IgD-negative memory B cell (primary cell): ENCODE measurements at regions not wholly inside any gene's neighbourhood (a gene's known extent, or its start where the extent isn't known, plus 50 kb on each side); places are given as distances from the start of the nearest gene placed in this dataset.
A peak's percentile ranks its signal among the peaks of the same experiment; 100 is the strongest.

Experiments used
- H3K27ac Mint-ChIP-seq, 3 donors: one replicate each; pipeline ENCODE4 v1.8.0; 2020 to 2022; ENCODE audit warnings: mild to moderate bottlenecking in 3 of 3, mixed read lengths in 3 of 3, moderate library complexity in 1 of 3
- H3K27me3 Mint-ChIP-seq: one replicate; pipeline ENCODE4 v1.8.0; 2021; ENCODE audit warnings: mixed read lengths
- H3K36me3 Mint-ChIP-seq: one replicate; pipeline ENCODE4 v1.8.0; 2020; ENCODE audit warnings: mild to moderate bottlenecking, mixed read lengths
- H3K4me1 Mint-ChIP-seq, 3 donors: one replicate each; pipeline ENCODE4 v1.8.0; 2020 to 2022; ENCODE audit warnings: mixed read lengths in 3 of 3, mild to moderate bottlenecking in 1 of 3
- H3K4me3 Mint-ChIP-seq, 4 donors: one replicate each; pipeline ENCODE4 v1.8.0; 2020 to 2022; ENCODE audit warnings: mild to moderate bottlenecking in 4 of 4, mixed read lengths in 4 of 4, moderate library complexity in 3 of 4
- H3K9me3 Mint-ChIP-seq, 3 donors: one replicate each; pipeline ENCODE4 v1.8.0; 2020 to 2021; ENCODE audit warnings: mixed read lengths in 3 of 3, mild to moderate bottlenecking in 1 of 3

DNA sequence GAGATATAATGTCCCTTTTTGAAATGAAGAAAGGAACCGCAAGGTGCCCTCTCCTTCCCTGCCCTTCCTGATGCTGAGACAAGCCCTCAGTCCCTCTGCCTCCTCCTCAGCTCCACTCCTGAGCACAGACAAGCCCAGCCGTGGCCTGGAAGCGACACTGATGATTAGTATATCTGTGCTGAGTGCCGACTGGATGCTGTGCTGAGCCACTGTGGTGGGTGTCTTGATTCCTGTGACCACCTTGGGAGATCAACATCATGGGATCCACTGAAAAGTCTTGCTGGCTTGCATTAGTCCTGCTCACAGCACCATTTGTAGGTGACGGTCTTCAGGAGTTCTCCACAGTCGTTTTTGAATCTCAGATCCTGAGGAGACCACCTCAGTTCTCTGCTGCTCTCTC is 59.5 kb upstream of the HGFAC start:
- Mint-ChIP-seq H3K27me3 (no peaks in the 10 kb centered on the region), H3K27ac (no peak overlapping the region), H3K4me3 (no peak overlapping the region)

DNA sequence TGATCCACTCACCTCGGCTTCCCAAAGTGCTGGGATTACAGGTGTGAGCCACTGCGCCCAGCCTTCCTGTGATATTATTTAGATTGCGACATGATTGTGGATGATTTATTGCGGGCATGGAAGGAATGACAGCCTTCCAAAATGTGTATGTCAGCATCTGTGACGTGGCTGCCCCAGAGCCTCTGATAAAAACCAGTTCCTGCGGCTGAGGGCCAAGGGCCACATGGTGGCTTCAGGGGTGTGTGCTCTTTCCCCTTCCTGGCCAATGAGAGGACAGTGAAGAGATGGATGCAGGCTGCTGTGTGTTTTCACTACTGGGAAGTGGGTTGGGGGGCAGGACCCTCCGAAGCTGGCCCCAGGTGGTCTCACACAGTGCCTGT is 57.4 kb upstream of the HGFAC start:
- Mint-ChIP-seq H3K27me3 (peaks cover 5% of the 10 kb centered on the region), H3K4me1 (peaks cover 13 to 26% (median 16%) of the 10 kb centered on the region in 3 donors), H3K4me3 (no peak overlapping the region), H3K9me3 (peaks cover 7 to 18% (median 12%) of the 10 kb centered on the region in 3 donors), H3K36me3 (peaks cover 1% of the 10 kb centered on the region), H3K27ac (no peak overlapping the region)

More for the DNA sequence above, 59.5 kb upstream of the HGFAC start:
- Mint-ChIP-seq H3K36me3 (peaks cover 6% of the 10 kb centered on the region), H3K9me3 (peaks cover 10 to 24% (median 16%) of the 10 kb centered on the region in 3 donors), H3K4me1 (peaks cover 0 to 9% (median 4%) of the 10 kb centered on the region in 3 donors)

DNA sequence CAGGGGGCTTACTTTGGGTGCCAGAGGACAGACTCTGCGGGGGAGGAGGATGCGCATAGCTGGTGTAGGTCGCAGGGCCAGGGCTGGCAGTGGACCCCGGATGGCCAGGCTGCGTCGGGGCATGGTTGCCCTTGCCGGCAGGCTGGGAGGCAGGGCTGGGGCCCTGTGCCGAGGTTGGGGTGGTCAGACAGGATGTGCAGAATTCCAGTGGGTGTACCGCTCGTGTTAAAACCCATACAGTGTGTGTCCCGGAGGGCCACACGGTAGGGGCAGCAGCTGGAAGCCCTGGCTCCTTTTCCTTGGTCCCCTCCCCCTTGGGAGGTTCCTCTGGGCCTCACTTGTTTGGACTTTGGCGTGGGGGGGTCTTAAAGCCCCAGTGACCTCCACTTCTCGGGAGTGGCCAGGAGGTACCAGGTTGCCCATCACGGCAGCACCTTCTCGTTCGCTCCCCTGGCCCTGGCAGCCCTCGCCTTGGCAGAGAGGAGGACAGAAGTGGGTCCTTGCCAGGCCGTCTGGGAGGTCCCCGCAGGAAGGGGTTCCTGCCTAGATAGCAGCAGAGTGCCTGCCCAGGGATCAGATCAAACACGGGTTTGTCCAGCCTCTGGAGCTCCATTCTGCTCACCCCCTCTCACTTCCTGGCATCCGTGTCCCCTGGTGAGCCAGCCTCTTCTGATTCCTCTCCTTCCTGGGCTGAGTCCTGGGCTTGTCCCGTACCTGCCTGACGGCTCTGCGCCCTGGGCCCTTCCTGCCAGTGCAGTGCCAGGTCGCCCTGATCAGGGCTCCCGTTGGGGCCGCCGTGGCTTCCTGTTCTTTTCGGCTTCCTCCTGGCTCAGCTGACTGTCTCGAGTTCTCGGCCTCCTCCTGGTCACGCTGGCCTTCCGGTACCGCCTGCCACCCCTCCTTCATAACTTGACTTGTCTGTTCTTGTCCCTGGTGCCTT is 56.7 kb upstream of the HGFAC start:
- Mint-ChIP-seq H3K4me3 (no peak overlapping the region), H3K9me3 (peaks cover 7 to 13% (median 10%) of the 10 kb centered on the region in 3 donors), H3K27ac (peak overlapping the region in 1 of 3 donors; percentile 76)

DNA sequence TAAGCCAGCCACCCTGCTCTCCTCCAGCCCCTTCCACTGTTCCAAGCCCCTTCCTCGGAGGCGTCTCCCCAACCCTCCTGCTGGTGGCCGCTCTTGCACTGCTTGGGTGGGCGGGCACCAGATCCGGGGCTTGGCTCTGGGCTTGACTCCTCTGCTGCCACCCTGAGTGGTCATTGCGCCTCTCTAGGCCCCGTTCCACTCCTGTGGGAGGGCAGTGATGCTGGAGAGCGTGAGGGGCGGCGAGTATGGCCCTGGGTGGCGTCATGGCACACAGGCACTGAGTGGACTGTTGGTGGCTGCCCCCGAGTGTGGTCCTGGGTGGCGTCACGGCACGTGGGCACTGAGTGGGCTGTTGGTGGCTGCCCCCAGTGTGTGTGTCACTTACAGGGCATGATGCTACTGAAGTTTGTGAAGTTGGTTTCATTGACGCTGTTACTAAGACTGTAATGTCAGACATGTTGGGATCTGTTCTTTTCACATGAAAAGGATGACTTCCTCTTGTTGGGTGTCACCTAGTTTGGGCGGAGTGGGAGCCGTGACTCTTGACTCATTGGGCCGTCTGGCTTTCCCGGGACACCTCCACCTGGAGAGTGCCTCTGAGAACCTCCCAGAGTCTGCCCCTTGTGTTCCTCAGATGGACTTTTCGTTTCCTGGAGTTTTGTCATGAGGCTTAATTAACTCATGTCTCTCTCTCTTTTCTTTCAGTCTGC is 55.9 kb upstream of the HGFAC start:
- peaks cover 1% of the 10 kb centered on the region for H3K36me3 Mint-ChIP-seq
- peaks cover 6% of the 10 kb centered on the region for H3K27me3 Mint-ChIP-seq
- H3K9me3 Mint-ChIP-seq, result peaks cover 7 to 10% (median 9%) of the 10 kb centered on the region in 3 donors
- peaks cover 14 to 26% (median 16%) of the 10 kb centered on the region in 3 donors for H3K4me1 Mint-ChIP-seq
- H3K4me3 Mint-ChIP-seq, result no peak overlapping the region
- H3K27ac Mint-ChIP-seq, result peak overlapping the region in 1 of 3 donors; percentile 16

More for the DNA sequence above, 56.7 kb upstream of the HGFAC start:
- Mint-ChIP-seq H3K27me3 (peaks cover 5% of the 10 kb centered on the region), H3K4me1 (peaks cover 14 to 26% (median 16%) of the 10 kb centered on the region in 3 donors), H3K36me3 (peaks cover 1% of the 10 kb centered on the region)

DNA sequence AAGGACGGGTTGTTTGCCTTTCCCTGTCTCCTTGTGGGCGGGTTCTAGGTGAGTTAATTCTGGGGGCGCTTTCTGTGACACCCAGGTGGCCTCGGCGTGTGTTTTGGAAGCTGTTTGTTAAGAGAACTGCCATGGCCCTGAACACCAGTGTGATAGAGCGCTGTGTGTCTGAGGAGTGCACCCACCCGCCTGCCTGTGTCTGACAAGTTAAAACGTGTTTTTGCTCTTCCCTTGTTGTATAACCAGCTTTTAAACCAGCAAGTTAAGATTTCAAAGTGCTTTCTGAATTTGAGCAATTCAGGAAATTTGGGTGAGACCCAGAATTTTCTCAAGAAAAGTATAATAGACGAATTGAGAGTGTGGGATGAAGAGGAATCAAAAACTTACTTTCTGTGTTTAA is 55.2 kb upstream of the HGFAC start:
- Mint-ChIP-seq H3K9me3 (peaks cover 2 to 3% (median 3%) of the 10 kb centered on the region in 3 donors), H3K4me1 (peaks cover 13 to 26% (median 16%) of the 10 kb centered on the region in 3 donors), H3K4me3 (peak overlapping the region in 2 of 4 donors; percentile 38 to 95), H3K27me3 (peaks cover 6% of the 10 kb centered on the region), H3K27ac (no peak overlapping the region), H3K36me3 (peaks cover 1% of the 10 kb centered on the region)

DNA sequence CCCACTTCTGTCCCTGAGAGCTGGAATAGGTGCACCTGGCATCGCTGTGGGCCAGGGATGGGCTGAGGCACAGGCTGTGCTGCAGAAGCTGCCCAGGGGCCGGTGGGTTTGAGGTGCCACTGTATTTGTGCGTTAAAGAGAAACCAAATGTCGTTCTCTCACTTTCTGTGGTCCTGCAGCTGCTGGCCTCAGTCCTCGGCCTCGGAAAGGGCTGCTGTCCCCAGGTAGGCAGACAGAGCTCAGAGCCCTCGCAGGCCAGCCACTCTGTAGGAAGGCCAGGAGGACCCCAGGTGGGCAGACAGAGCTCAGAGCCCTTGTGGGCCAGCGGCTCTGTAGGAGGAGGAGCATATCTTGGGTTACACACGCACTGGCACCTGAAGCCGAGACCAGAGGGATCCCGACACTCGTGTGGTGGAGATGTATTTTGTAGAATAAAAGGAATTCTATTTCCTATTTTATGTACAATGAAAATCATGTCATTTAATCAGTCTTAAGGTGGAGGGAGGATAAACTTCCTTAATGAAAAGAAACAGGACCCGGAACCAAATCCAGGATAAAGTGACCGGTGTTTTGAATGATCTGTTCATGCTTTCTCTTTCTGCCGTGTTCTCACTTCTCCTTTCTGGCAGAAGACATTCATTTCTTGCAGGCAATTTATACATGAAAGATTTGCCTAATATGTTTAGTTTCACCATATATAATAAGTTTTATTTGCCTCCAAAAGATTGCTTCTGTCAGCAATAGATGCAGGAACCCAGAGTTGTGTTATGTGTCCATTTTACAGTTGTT is 54.4 kb upstream of the HGFAC start:
- Mint-ChIP-seq H3K4me1 (peaks cover 13 to 26% (median 16%) of the 10 kb centered on the region in 3 donors), H3K27ac (peak overlapping the region; percentile 14 to 81 (median 18)), H3K27me3 (peaks cover 7% of the 10 kb centered on the region), H3K36me3 (peaks cover 1% of the 10 kb centered on the region), H3K4me3 (peak overlapping the region; percentile 38 to 95 (median 83)), H3K9me3 (no peaks in the 10 kb centered on the region)

DNA sequence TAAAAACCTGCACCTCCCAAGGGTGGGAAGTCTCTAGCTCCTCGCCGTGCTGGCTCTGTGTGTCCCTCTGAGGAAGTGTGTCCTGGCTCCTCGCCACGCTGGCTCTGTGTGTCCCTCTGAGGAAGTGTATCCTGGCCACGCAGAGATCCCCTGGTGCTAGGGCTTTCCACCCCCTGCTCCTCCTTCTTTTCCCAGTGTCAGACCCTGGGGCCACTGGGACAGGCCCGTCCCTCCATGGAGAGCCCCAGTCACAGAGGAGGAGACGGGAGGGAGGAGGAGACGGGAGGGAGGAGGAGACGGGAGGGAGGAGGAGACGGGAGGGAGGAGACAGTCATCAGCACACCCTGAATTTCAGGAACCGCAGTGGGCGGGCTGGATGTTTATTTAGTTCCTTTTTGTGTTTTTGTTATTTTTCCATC is 53.8 kb upstream of the HGFAC start:
- no peaks in the 10 kb centered on the region for H3K9me3 Mint-ChIP-seq
- H3K27me3 Mint-ChIP-seq, result peaks cover 10% of the 10 kb centered on the region
- peaks cover 1% of the 10 kb centered on the region for H3K36me3 Mint-ChIP-seq
- peaks cover 13 to 26% (median 16%) of the 10 kb centered on the region in 3 donors for H3K4me1 Mint-ChIP-seq
- H3K4me3 Mint-ChIP-seq, result peak overlapping the region; percentile 38 to 95 (median 83)
- H3K27ac Mint-ChIP-seq, result peak overlapping the region; percentile 14 to 81 (median 18)

DNA sequence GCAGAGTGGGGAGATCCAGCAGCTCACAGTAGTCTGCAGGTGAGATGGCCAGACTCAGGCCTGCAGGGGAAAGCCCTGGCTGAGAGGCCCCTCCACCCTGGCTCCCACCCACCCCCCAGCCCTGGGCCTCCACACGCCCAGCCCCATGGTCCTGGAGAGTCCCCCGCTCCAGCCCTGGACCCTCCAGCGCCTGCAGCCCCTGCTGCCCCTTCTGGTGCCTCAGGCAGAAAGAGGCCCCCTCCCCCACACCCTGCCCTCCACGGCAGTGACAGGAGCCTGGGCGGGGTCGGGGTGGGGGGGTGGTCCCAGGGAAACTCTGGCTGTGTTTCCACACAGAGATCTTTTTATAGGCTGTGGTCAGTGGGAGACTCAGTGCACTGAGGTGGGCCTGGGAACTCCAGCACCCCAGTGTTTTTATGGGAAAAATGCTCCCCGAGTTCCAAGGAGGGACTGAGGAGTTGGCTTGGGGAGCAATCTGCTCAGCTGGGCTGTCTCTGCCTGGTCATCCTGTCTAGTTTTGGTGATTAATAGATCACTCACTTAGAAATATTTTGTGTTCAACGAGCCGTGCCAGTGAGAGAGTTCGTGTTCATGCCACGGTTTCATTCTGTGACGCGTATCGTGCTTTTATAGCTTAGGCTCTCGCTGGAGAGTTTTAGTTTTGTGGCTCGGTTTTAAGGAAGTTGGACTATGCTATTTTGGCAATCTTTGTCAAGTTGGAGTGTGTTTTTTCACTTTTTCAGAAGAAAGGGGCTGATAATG is 53.1 kb upstream of the HGFAC start:
- Mint-ChIP-seq H3K36me3 (peaks cover 1% of the 10 kb centered on the region), H3K4me1 (peaks cover 13 to 26% (median 16%) of the 10 kb centered on the region in 3 donors), H3K27me3 (peaks cover 10% of the 10 kb centered on the region), H3K4me3 (peak overlapping the region; percentile 47 to 95 (median 86)), H3K27ac (peak overlapping the region; percentile 22 to 93 (median 88)), H3K9me3 (no peaks in the 10 kb centered on the region)

DNA sequence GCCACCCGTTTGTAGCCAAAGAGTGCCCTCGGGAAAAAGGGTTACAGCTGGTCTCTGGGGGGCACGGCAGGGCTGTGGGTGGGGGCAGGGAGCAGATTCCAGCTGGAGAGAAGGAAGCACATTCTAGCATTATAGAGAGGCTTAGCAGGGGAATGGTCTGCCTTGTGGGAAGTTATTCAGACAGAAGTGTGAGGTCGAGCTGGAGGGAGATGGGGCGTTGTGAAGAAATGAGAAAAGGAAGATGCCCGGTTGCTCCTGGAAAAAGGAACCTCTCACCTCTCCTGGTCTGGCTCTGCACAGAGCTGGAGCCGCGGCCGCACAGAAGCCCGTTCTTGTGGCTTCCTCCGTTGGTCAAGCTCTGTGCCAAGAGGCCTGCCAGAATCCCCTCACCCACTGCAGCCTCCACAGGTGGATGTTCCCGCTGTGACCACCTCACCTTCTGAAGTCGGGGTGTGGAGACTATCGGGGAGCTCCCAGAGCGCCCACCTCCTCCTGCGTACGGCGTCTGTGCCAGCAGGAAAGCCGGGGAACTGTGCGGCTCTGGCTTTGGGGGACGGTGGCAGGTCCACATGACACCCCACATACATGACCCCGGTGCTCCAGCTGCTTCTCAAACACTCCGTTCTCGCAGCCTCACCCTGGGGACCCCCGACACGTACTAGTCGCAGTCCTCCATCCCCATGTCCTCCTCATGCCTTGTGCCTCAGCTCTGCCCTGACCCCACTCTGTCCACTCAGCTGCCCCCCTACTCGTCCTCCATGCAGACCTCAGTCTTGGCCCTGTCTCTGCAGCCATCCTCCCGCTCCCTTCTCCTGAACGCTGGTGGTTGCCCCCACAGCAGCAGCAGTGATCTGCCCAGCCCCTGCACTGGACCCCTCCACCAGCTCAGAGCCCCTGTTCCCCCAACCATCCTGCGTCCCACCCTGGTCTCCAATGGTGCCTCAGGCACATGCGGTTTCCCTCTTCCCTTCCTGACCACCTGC is 52.2 kb upstream of the HGFAC start:
- H3K4me1 Mint-ChIP-seq, result peaks cover 13 to 26% (median 16%) of the 10 kb centered on the region in 3 donors
- peaks cover 11% of the 10 kb centered on the region for H3K27me3 Mint-ChIP-seq
- H3K4me3 Mint-ChIP-seq, result peak overlapping the region; percentile 47 to 93 (median 75)
- peaks cover 1% of the 10 kb centered on the region for H3K36me3 Mint-ChIP-seq
- no peaks in the 10 kb centered on the region for H3K9me3 Mint-ChIP-seq
- H3K27ac Mint-ChIP-seq, result peak overlapping the region; percentile 22 to 93 (median 88)

DNA sequence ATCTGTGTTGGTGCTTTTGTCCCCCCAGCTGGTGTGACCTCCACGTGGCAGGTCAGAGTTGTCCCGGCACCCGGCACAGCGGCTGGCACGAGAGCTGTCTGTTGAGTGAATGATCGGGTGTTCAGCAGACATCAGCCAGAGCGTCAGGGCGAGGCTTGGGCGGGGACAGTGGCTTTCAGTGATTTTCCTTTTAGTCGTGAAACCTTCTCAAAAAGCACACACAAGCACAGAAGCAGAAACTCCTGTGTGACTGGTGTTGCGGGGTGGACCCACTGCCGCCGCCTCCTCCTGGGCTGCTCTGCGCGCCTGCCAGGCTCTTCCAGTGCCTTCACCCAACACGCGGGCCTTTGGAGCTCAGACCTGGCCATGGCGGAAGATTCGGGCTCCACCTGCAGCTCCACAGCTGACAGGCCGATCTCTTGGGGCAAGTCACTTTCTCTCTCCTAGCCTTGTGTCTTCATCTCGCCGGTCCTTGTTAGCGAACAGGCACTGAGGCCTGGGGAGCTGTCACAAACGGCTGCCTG is 51.4 kb upstream of the HGFAC start:
- Mint-ChIP-seq H3K36me3 (peaks cover 1% of the 10 kb centered on the region), H3K27me3 (peaks cover 13% of the 10 kb centered on the region), H3K4me3 (peak overlapping the region in 2 of 4 donors; percentile 47 to 82), H3K27ac (peak overlapping the region in 1 of 3 donors; percentile 69), H3K9me3 (no peaks in the 10 kb centered on the region), H3K4me1 (peaks cover 12 to 26% (median 16%) of the 10 kb centered on the region in 3 donors)

DNA sequence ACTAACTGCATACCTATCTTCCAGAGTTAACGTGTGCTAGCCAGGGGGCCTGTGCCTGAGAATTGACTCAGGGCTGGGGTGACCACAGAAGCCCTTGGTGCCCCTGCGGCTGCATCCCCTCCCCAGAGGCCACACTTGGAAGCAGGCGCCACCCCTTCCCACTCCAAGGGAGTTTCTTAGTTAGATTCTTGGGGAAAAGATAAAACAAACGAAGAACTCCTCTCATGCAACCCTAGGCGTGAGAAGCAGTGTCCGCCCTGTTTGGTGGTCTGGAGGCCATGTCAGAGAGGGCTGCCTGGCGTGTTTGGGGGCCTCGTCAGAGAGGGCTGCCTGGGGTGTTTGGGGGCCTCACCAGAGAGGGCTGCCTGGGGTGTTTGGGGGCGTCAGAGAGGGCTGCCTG is 50.3 kb upstream of the HGFAC start:
- Mint-ChIP-seq H3K9me3 (peaks cover 2 to 4% (median 3%) of the 10 kb centered on the region in 3 donors), H3K4me3 (no peak overlapping the region), H3K27me3 (peaks cover 13% of the 10 kb centered on the region), H3K27ac (no peak overlapping the region), H3K4me1 (peaks cover 11 to 20% (median 16%) of the 10 kb centered on the region in 3 donors), H3K36me3 (no peaks in the 10 kb centered on the region)
